ENCODE measurements at regions not wholly inside any gene's neighbourhood (a gene's known extent, or its start where the extent isn't known, plus 50 kb on each side); places are given as distances from the start of the nearest gene placed in this dataset.
"Not testable (repeated sequence)": the region's sequence is repeated elsewhere in the genome, so short reads cannot be mapped to it uniquely, and the experiment has no call there.

DNA sequence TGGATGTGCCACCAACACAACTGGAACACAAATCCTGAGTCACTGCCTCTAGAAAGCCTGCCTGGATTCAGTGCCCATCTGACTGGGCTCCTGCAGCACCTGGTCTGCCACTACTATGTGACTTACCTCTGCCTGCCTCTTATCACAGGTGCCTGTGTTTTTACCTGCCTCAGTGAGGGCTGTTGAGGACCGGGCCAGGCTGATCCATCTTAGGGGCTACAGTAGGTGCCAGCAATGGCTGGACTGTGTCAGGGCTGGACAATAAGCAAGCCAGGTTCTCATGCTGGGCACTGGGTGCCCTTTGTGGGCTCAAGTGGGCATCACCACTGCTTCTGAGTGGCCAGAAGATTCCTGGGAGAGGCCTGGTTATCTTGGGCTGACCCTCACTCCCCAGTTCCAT is 948.6 kb upstream of the TPTE start:
- H3K27me3 Mint-ChIP-seq; H3K27ac Mint-ChIP-seq; ATAC-seq; H3K4me3 Mint-ChIP-seq; H3K27ac ChIP-seq (ENCODE audit: low read depth, low read length); H3K4me1 Mint-ChIP-seq; H3K36me3 Mint-ChIP-seq; intact Hi-C loops (cut with micrococcal nuclease); H3K9me3 ChIP-seq (ENCODE audit: control insufficient read depth in 2 of 3, low read length in 3 of 3); H3K27me3 ChIP-seq (ENCODE audit: control insufficient read depth in 2 of 2, insufficient read depth in 2 of 2, low read length in 2 of 2); DNase-seq; H3K4me3 ChIP-seq (ENCODE audit: low read length); POLR2A ChIA-PET; H3K36me3 ChIP-seq (ENCODE audit: control insufficient read depth in 2 of 3, insufficient read depth in 3 of 3, low read length in 3 of 3); H3K4me1 ChIP-seq (ENCODE audit: control insufficient read depth in 2 of 2, insufficient read depth in 2 of 2, low read length in 2 of 2); CTCF ChIA-PET: not testable (repeated sequence)
- peaks cover 4 to 13% (median 7%) of the 10 kb centered on the region in 11 donors for H3K9me3 Mint-ChIP-seq

GRCh38 chr21:9573528-9573927 is 947.9 kb upstream of the TPTE start:
- intact Hi-C loops (cut with micrococcal nuclease); H3K27me3 ChIP-seq (ENCODE audit: control insufficient read depth in 2 of 2, insufficient read depth in 2 of 2, low read length in 2 of 2); H3K9me3 ChIP-seq (ENCODE audit: control insufficient read depth in 2 of 3, low read length in 3 of 3); ATAC-seq; H3K9me3 Mint-ChIP-seq; H3K4me3 ChIP-seq (ENCODE audit: low read length); H3K4me1 ChIP-seq (ENCODE audit: control insufficient read depth in 2 of 2, insufficient read depth in 2 of 2, low read length in 2 of 2); H3K36me3 ChIP-seq (ENCODE audit: control insufficient read depth in 2 of 3, insufficient read depth in 3 of 3, low read length in 3 of 3); DNase-seq; H3K27ac ChIP-seq (ENCODE audit: low read depth, low read length); CTCF ChIA-PET; POLR2A ChIA-PET; H3K27ac Mint-ChIP-seq; H3K36me3 Mint-ChIP-seq; H3K27me3 Mint-ChIP-seq; H3K4me1 Mint-ChIP-seq; H3K4me3 Mint-ChIP-seq: not testable (repeated sequence)

DNA sequence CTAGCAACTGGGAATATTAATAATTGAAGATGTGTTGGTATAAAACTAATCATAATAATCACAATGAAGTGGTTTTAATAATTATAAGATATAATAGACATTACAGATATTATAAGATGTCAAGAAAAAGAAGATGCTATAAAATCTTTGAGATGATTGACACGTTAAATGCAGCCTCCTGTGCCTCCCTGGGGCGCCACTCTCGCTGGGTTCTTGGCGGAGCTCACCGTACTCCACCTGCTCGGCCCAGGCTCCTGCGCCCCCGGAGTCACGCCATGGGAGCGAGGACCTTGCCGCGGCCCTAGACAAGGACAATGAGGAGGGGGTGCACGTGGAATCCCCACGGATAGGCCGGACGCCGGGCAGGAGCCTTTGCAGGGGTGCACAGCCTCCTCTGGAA is 942.1 kb upstream of the TPTE start:
- H3K4me3 Mint-ChIP-seq; H3K9me3 Mint-ChIP-seq; H3K9me3 ChIP-seq (ENCODE audit: control insufficient read depth in 2 of 3, low read length in 3 of 3); ATAC-seq; H3K27me3 Mint-ChIP-seq; H3K27me3 ChIP-seq (ENCODE audit: control insufficient read depth in 2 of 2, insufficient read depth in 2 of 2, low read length in 2 of 2); H3K4me3 ChIP-seq (ENCODE audit: low read length); intact Hi-C loops (cut with micrococcal nuclease); H3K4me1 ChIP-seq (ENCODE audit: control insufficient read depth in 2 of 2, insufficient read depth in 2 of 2, low read length in 2 of 2); CTCF ChIA-PET; H3K27ac ChIP-seq (ENCODE audit: low read depth, low read length); H3K4me1 Mint-ChIP-seq; POLR2A ChIA-PET; DNase-seq; H3K36me3 ChIP-seq (ENCODE audit: control insufficient read depth in 2 of 3, insufficient read depth in 3 of 3, low read length in 3 of 3); H3K27ac Mint-ChIP-seq; H3K36me3 Mint-ChIP-seq: not testable (repeated sequence)

- POLR2A ChIA-PET; H3K9me3 ChIP-seq (ENCODE audit: control insufficient read depth in 2 of 3, low read length in 3 of 3); DNase-seq; H3K4me1 ChIP-seq (ENCODE audit: control insufficient read depth in 2 of 2, insufficient read depth in 2 of 2, low read length in 2 of 2); H3K27me3 Mint-ChIP-seq; H3K4me1 Mint-ChIP-seq; H3K4me3 ChIP-seq (ENCODE audit: low read length); intact Hi-C loops (cut with micrococcal nuclease); H3K27ac Mint-ChIP-seq; H3K36me3 Mint-ChIP-seq; H3K27me3 ChIP-seq (ENCODE audit: control insufficient read depth in 2 of 2, insufficient read depth in 2 of 2, low read length in 2 of 2); ATAC-seq; H3K4me3 Mint-ChIP-seq; H3K36me3 ChIP-seq (ENCODE audit: control insufficient read depth in 2 of 3, insufficient read depth in 3 of 3, low read length in 3 of 3); H3K27ac ChIP-seq (ENCODE audit: low read depth, low read length); H3K9me3 Mint-ChIP-seq; CTCF ChIA-PET: not testable (repeated sequence)
Observed at GRCh38 chr21:9587941-9588340, 933.4 kb upstream of the TPTE start.

DNA sequence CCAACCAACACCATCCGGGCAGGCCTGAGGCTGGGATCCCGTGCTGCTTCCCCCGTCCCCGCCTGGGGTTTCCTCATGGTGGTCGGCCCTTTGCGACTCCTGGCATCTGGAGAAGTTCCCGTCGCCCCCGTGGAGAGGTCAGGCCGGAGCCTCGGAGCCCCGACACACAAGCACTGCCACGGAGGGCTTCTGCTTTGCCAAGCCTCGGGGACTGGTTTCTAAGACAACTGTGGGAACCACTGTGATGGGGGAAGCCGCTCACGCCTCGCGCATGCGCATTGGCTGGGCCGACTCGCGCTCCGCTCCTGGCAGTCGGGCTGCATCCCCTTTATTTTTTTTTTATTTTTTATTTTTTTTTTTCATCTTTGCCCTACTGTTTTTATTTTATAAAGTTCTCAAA is 928.8 kb upstream of the TPTE start:
- H3K4me3 ChIP-seq (ENCODE audit: low read length); H3K9me3 Mint-ChIP-seq; H3K9me3 ChIP-seq (ENCODE audit: control insufficient read depth in 2 of 3, low read length in 3 of 3); POLR2A ChIA-PET; H3K27me3 Mint-ChIP-seq; H3K4me1 ChIP-seq (ENCODE audit: control insufficient read depth in 2 of 2, insufficient read depth in 2 of 2, low read length in 2 of 2); H3K36me3 ChIP-seq (ENCODE audit: control insufficient read depth in 2 of 3, insufficient read depth in 3 of 3, low read length in 3 of 3); H3K27me3 ChIP-seq (ENCODE audit: control insufficient read depth in 2 of 2, insufficient read depth in 2 of 2, low read length in 2 of 2); CTCF ChIA-PET; H3K4me1 Mint-ChIP-seq; ATAC-seq; DNase-seq; H3K4me3 Mint-ChIP-seq; H3K27ac ChIP-seq (ENCODE audit: low read depth, low read length); H3K36me3 Mint-ChIP-seq; H3K27ac Mint-ChIP-seq; intact Hi-C loops (cut with micrococcal nuclease): not testable (repeated sequence)

DNA sequence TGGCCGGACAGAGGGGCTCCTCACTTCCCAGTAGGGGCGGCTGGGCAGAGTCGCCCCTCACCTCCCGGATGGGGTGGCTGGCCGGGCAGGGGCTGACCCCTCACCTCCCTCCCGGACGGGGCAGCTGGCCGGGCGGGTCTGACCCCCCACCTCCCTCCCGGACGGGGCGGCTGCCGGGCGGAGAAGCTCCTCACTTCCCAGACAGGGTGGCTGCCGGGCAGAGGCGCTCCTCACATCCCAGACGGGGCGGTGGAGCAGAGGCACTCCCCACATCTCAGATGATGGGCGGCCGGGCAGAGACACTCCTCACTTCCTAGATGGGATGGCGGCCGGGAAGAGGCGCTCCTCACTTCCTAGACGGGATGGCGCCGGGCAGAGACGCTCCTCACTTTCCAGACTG is 927.7 kb upstream of the TPTE start:
- H3K4me3 Mint-ChIP-seq; H3K4me1 Mint-ChIP-seq; H3K9me3 Mint-ChIP-seq; H3K27me3 ChIP-seq (ENCODE audit: control insufficient read depth in 2 of 2, insufficient read depth in 2 of 2, low read length in 2 of 2); H3K4me3 ChIP-seq (ENCODE audit: low read length); H3K27me3 Mint-ChIP-seq; intact Hi-C loops (cut with micrococcal nuclease); H3K27ac ChIP-seq (ENCODE audit: low read depth, low read length); POLR2A ChIA-PET; H3K36me3 ChIP-seq (ENCODE audit: control insufficient read depth in 2 of 3, insufficient read depth in 3 of 3, low read length in 3 of 3); H3K36me3 Mint-ChIP-seq; H3K27ac Mint-ChIP-seq; ATAC-seq; CTCF ChIA-PET; DNase-seq; H3K4me1 ChIP-seq (ENCODE audit: control insufficient read depth in 2 of 2, insufficient read depth in 2 of 2, low read length in 2 of 2); H3K9me3 ChIP-seq (ENCODE audit: control insufficient read depth in 2 of 3, low read length in 3 of 3): not testable (repeated sequence)

DNA sequence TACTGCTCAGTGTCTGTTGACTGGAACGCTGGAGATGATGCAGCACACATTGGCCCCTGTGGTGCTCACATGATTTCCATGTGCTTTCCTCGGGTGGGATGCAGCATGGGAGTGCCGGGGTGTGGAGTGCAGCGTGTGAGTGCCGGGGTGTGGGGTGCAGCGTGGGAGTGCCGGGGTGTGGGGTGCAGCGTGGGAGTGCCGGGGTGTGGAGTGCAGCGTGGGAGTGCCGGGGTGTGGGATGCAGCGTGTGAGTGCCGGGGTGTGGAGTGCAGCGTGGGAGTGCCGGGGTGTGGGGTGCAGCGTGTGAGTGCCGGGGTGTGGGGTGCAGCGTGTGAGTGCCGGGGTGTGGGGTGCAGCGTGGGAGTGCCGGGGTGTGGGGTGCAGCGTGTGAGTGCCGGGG is 907.4 kb upstream of the TPTE start:
- H3K27me3 ChIP-seq (ENCODE audit: control insufficient read depth in 2 of 2, insufficient read depth in 2 of 2, low read length in 2 of 2); H3K4me3 Mint-ChIP-seq; H3K27me3 Mint-ChIP-seq; ATAC-seq; intact Hi-C loops (cut with micrococcal nuclease); H3K27ac Mint-ChIP-seq; H3K27ac ChIP-seq (ENCODE audit: low read depth, low read length); H3K4me1 Mint-ChIP-seq; POLR2A ChIA-PET; H3K36me3 Mint-ChIP-seq; H3K36me3 ChIP-seq (ENCODE audit: control insufficient read depth in 2 of 3, insufficient read depth in 3 of 3, low read length in 3 of 3); H3K4me1 ChIP-seq (ENCODE audit: control insufficient read depth in 2 of 2, insufficient read depth in 2 of 2, low read length in 2 of 2); H3K9me3 Mint-ChIP-seq; H3K9me3 ChIP-seq (ENCODE audit: control insufficient read depth in 2 of 3, low read length in 3 of 3); CTCF ChIA-PET; DNase-seq; H3K4me3 ChIP-seq (ENCODE audit: low read length): not testable (repeated sequence)
